ENCODE measurements at regions not wholly inside any gene's neighbourhood (a gene's known extent, or its start where the extent isn't known, plus 50 kb on each side); places are given as distances from the start of the nearest gene placed in this dataset.
"Not testable (repeated sequence)": the region's sequence is repeated elsewhere in the genome, so short reads cannot be mapped to it uniquely, and the experiment has no call there.

DNA sequence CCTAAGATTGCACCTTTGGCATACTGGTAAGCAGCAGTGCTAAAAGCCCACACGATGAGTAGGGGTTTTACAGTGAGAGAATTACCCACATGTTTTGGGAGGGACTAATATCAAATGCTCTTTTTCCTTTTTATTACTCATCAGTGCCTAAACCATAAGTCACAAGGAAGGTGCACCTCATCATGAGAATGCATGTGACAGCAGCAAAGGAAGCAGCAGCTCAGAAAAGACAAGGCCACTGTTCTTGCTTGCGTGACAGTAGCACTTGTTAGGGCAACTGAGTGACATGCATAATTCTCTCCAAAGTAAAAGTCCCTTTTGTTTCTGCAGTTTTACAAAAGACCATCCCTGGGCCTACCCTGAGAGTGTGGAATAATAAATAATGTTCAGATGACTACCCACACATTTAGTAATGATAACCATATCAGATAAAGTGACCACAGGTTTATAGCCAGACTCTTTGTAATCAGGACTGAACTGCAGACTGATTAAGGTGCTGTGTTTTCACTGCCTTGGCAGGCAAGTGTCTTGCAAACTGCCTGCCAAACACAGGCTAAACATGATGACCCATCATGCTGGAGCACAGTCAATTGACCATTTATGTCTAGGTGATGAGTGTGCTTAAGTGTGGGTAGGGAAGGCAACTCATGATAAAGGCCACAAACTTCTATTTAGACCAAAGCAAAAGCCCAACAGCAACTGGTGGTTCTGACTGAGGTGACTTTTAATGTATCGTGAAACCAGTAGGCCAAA lies 1751.4 kb downstream of the TP53TG3F start:
- no peak overlapping the region for H3K4me3 ChIP-seq (ENCODE audit: low read depth, low read length)
- DNase-seq (ENCODE audit: low read depth), result no peak
- TF ChIP-seq, protein P1, sequence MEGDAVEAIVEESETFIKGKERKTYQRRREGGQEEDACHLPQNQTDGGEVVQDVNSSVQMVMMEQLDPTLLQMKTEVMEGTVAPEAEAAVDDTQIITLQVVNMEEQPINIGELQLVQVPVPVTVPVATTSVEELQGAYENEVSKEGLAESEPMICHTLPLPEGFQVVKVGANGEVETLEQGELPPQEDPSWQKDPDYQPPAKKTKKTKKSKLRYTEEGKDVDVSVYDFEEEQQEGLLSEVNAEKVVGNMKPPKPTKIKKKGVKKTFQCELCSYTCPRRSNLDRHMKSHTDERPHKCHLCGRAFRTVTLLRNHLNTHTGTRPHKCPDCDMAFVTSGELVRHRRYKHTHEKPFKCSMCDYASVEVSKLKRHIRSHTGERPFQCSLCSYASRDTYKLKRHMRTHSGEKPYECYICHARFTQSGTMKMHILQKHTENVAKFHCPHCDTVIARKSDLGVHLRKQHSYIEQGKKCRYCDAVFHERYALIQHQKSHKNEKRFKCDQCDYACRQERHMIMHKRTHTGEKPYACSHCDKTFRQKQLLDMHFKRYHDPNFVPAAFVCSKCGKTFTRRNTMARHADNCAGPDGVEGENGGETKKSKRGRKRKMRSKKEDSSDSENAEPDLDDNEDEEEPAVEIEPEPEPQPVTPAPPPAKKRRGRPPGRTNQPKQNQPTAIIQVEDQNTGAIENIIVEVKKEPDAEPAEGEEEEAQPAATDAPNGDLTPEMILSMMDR (conservative IDR thresholded peaks at IDR 0.05; ENCODE audit: low read depth, low read length), result no peak

DNA sequence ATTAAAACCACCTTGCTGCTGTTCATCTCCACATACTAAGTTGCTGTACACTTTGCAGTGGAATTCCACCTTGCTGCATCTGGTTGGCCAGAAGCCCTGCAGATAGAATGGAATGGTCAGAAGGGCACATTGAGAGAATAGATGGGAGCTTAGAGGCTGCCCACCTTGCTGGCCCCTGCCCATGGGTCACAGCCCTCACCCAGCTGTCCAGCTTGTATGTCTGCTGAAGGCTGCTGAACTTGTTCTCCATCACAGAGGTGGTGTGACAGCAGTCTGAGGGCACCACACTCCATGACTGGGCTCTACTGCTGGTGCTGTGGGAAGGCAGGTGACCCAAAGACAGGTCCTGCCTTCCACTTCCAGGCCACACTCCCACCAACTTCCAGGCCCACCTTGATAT lies 1755.4 kb downstream of the TP53TG3F start:
- no peak for DNase-seq (ENCODE audit: low read depth)
- no peak overlapping the region for H3K4me3 ChIP-seq (ENCODE audit: low read depth, low read length)
- TF ChIP-seq, protein P1 (conservative IDR thresholded peaks at IDR 0.05; ENCODE audit: low read depth, low read length), result no peak

DNA sequence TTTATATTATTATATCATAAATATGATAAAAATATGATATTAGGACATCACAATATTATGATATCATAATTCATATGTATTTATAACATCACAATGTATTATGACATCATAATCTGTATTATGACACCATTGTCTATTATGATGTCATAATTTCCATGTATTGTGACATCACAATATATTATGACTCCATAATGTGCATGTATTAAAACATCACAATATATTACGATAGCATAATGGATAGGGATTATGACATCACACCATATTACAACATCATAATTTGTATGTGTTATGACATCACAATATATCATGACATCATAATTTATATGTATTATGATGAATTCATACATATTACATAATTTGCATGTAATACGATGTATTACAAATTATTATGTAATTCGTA lies 1755.9 kb downstream of the TP53TG3F start:
- DNase-seq (ENCODE audit: low read depth), result no peak
- TF ChIP-seq, protein P1 (conservative IDR thresholded peaks at IDR 0.05; ENCODE audit: low read depth, low read length), result no peak
- no peak overlapping the region for H3K4me3 ChIP-seq (ENCODE audit: low read depth, low read length)

DNA sequence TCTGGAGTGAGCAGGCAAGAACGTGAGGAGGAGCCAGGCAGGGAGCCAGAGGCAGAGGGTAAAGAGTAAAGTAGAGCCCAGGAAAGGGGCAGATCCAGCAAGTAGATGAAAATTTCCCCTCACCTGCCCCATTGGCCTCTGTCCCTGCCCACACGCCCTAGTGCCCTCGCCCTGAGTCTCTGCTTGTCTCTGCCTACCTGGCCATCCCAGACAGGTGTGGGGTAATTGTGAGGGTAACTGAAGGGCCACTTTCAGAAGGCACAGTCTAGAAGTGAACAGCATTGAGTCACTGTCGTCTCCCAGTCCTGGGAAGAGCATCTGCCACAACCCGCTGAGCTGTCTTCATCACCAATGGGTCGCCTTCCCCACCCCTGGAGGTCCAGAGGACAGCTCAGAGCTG lies 1756.8 kb downstream of the TP53TG3F start:
- not testable (repeated sequence) for H3K4me3 ChIP-seq (ENCODE audit: low read depth, low read length); DNase-seq (ENCODE audit: low read depth)

DNA sequence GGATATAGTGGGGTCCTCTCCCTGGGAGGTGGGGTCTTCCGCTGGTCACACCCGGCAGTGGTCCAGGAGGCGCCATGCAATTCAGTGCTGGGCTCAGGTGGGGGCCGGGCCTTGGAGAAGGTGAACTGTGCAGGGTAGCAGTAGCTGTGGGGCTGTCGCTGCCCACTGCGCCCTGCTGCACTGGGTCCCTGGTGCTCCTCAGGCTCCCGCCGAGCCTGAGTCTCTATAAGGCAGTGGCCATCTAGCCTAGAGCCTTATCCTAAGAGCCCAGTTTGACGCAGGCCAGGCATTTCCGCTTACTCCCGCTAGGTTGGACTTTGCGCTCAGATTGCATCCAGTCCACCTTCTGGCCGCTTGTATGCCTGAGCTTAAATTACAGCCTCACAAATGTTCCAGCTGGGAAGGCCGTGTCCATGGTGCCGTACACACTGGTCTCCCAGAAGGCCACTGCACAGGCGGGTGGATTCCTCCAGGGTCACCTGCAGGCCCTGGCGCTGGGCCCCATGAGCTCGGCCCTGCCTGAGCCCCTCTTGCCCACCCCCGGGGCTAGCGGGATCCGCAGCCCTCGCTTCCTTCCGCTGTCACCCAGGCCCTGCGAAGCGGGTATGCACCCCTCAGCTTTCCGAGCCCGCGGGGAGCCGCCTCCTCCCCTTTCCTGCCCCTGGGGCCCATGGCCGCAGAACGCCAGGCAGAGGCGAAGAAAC lies 1762.2 kb downstream of the TP53TG3F start:
- no peak overlapping the region for H3K4me3 ChIP-seq (ENCODE audit: low read depth, low read length)
- TF ChIP-seq, protein P1 (conservative IDR thresholded peaks at IDR 0.05; ENCODE audit: low read depth, low read length), result no peak
- DNase-seq (ENCODE audit: low read depth), result no peak

DNA sequence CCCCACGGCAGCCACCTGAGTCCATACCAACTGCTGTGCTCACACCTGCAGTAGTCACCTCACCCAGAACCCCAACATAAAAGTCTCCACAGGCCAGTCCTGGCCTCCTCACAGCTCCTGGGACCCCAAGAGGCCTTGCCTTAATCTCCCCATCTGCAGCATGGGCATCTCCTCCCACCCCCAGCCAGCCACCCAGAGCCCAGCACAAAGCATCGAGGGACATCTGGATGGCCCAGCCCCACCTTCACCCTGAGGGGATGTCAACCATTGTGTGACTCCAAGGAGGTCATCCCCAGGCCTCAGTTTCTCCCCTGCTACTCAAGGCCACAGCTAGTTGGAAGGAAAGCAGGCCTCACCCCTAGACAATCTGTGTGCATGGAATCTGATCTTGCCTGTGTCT lies 1775.3 kb downstream of the TP53TG3F start:
- DNase-seq (ENCODE audit: low read depth), result no peak
- H3K4me3 ChIP-seq (ENCODE audit: low read depth, low read length), result no peak overlapping the region
- TF ChIP-seq, protein P1 (conservative IDR thresholded peaks at IDR 0.05; ENCODE audit: low read depth, low read length), result no peak

DNA sequence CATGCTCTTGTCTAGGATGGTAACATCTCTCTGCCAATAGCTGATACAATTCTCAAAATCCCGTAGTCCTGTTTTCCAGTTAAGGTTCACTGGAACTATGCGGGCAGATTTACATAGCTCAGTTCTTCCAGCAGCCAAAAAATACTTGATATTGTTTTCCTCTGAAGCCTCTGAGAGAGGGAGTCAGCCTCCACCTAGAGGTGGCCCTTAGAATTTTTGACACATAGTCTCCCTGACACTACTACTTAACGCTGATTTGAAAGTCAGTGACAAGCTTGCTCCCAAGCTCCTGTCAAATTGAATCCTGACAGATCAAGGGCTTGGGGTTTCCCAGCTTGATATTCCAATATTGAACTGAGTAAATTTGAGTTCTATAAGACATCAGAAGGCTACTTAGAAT lies 1780.1 kb downstream of the TP53TG3F start:
- H3K4me3 ChIP-seq (ENCODE audit: low read depth, low read length), result no peak overlapping the region
- TF ChIP-seq, protein P1 (conservative IDR thresholded peaks at IDR 0.05; ENCODE audit: low read depth, low read length), result no peak
- no peak for DNase-seq (ENCODE audit: low read depth)
